Stimulated activated CD4-positive, alpha-beta T cell treated with anti-CD3 and anti-CD28 coated beads, Interleukin-12 subunit alpha, Interleukin-12 subunit beta, amount 100 ng/mL, for 4 hours (primary cell): ENCODE measurements at regions not wholly inside any gene's neighbourhood (a gene's known extent, or its start where the extent isn't known, plus 50 kb on each side); places are given as distances from the start of the nearest gene placed in this dataset.
"Not testable (repeated sequence)": the region's sequence is repeated elsewhere in the genome, so short reads cannot be mapped to it uniquely, and the experiment has no call there.

Experiments
- DNase-seq: peaks from one replicate; pipeline ENCODE4 v3.0.0-alpha.2; 2020

DNA sequence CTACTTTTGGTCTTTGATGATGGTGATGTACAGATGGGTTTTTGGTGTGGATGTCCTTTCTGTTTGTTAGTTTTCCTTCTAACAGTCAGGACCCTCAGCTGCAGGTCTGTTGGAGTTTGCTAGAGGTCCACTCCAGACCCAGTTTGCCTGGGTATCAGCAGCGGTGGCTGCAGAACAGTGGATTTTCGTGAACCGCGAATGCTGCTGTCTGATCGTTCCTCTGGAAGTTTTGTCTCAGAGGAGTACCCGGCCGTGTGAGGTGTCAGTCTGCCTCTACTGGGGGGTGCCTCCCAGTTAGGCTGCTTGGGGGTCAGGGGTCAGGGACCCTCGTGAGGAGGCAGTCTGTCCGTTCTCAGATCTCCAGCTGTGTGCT is 56.6 kb upstream of the TNFAIP8 start:
- DNase-seq, result not testable (repeated sequence)

DNA sequence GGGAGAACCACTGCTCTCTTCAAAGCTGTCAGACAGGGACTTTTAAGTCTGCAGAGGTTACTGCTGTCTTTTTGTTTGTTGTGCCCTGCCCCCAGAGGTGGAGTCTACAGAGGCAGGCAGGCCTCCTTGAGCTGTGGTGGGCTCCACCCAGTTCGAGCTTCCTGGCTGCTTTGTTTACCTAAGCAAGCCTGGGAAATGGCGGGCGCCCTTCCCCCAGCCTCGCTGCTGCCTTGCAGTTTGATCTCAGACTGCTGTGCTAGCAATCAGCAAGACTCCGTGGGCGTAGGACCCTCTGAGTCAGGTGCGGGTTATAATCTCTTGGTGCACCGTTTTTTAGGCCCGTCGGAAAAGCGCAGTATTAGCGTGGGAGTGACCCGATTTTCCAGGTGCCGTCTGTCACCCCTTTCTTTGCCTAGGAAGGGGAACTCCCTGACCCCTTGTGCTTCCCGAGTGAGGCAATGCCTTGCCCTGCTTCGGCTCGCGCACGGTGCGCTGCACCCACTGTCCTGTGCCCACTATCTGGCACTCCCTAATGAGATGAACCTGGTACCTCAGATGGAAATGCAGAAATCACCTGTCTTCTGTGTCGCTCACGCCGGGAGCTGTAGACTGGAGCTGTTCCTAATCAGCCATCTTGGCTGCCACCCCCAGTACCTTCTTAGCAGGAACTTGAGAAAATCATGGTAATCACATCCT is 56.1 kb upstream of the TNFAIP8 start:
- peak; percentile 87 for DNase-seq

DNA sequence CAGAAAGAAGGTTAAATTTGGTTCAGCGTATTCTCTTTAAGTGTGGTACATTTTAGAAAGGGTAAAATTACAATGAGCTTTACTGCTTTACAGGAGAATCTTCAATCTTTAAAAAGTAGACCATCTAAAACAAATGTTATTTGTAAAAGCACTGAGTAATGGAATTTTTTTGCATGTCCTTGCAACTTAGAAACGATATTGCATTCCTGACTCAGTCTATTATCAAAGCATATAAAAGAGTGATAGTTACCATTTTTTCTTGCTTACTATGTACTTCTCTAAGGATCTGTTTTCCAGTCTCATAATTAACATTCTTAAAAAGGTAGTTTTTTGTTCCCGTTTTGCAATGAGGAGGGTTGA is 55.5 kb upstream of the TNFAIP8 start:
- no peak for DNase-seq

DNA sequence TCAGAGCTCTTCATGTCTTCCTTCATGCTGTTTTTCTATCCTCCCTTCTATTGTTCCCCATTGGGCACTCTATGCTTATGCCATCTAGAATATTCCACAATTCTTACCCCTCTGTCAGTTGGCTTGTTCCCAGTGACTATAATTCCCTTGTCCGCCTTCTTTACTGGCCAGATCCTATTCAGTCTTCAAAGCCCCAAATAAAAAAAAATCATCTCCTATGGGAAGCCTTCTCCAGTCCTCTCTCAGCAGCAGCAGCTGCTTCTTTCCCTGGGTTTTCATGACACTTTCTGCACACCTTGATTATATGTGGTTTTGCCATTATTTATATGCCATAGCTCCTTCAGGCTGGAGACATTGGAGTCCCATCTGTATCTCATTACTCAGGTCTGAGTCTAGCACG is 54.6 kb upstream of the TNFAIP8 start:
- DNase-seq, result no peak

DNA sequence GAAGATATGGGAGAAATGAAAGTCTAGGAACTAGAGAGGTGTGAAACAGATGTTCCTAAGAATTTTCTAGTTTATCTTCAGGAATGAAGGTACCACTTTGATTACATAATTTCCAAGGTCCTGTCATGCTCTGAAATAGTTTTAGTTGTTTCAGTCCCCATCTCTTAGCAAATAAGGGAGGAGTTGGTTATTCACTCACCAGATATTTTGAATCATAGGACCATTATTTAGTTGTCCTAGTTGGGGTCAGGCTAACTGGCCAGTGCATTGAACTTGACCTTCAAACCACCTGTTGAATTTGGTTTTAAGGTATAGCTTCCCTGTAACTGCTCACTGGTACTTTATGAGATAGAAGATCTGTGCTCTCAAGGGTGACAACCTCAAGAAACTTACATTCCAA is 53.9 kb upstream of the TNFAIP8 start:
- no peak for DNase-seq

DNA sequence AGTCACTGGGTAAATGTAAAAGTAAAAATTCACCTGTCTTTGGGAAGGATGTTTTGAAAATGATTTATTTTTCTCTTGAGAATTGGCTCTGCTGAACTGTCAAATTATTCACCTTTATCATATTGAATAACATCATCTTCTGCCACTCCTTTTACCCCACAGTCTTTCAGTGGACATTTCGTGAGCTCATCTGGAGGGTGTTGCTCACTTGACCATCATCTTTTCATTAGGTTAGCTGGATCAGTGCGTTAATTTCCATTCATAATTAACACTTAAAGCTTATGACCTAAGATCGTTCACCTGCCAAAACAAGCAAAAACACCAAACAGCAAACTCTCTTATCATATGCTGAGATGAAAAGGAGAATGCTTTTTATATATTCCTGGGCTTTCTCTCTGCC is 53.4 kb upstream of the TNFAIP8 start:
- no peak for DNase-seq

DNA sequence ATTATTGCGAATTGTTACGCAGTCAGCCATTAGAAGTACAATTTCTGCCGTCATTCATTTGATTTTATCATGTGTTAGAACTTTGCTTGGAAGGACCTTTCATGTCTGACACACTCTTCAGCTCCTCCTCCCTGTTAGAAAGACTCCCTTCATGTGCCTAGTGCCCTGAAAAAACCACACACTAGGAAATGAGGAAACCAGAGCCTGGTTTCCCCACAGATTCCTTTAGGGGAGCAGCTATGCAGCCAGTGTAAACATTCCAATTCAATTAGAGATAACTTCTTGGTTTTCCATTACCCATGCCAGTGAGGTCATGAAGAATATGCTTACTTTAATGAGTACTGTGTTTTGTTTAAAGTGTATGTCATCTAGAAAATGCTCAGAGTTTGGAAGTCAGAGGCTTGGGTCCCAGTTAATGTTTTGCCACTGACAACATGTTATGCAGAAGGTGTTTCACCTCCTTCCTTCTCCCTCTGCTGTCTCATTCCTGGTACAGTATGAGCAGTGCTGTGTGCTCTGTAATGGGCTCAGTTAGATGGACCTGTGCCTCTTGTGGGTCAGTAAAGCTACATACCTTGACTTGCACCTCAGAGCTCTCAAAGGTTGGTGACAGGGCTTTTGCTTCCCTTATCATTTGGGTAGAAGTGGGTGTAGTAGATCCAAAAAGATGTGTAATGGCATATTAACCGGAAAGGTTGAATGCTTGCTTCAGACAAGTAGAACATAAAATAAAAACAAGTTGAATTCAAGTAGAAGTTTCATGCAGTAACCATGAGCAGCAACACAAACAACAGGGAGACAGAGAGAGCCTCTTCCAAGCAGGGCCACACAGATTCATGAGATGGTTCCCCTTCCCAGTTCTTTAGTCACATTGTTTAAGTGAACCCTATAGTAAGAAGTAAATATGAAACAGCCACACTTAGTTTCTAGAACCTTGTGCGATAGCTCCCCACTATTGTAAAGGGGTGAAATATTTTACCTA is 52.6 kb upstream of the TNFAIP8 start:
- no peak for DNase-seq

DNA sequence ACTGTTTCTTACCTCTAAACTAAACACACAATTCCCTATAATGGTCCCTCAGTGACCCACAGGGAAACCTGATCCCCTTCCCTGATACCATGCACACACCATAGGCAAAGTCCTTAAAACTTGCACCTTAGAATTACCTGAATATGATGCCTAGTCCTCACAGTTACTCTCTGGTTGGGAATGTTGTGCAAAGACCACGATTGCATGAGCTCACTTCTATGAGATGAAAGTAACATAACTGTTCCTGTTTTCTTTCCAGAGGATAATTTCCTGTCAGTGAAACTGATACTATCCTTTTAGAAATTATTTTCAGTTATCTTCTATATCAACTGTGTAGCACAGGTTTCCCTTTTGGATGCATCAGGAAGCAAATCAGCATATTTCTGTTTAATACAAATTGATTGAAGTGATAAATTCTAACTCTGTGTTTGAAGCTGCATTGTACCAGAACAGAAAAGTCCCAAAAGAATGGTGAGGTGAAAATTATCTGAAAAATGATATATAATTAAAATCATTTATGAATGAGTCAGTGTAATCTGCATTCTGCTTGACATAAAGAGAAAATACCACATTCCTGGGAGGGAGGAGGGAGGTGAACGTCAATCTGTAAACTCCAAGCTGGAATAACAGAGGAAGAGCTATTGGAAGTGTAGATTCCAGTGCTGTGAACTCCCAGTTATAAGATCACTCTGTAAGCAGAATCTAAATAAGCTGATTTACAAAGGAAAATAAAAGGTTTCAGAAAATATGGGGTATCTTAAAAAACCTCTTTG is 51.2 kb upstream of the TNFAIP8 start:
- DNase-seq, result no peak
